Vagina (tissue), 2 donors: ENCODE measurements at regions not wholly inside any gene's neighbourhood (a gene's known extent, or its start where the extent isn't known, plus 50 kb on each side); places are given as distances from the start of the nearest gene placed in this dataset.

Experiments
- POLR2AphosphoS5 ChIP-seq, 2 donors: sonication (generic); formaldehyde crosslinking; IDR thresholded peaks; one replicate each; pipeline ENCODE4 v1.9.0; 2017; ENCODE audit warnings: antibody characterized with exemption in 2 of 2, mild to moderate bottlenecking in 2 of 2, low read depth in 1 of 2; ENCODE audit not compliant: insufficient read depth in 1 of 2
- TF ChIP-seq, protein P1 (sequence below), 3 experiments: fragments of 450-650 bp in 2 of 3; fragments of 200-600 bp in 1 of 3; sonication (generic) in 1 of 3; IDR thresholded peaks; one replicate each; pipeline ENCODE4 v1.5.1; 2017 to 2019; ENCODE audit warnings: antibody characterized with exemption in 3 of 3, mild to moderate bottlenecking in 2 of 3, moderate library complexity in 2 of 3

- TF ChIP-seq POLR2AphosphoS5 (IDR thresholded peaks at IDR 0.05; ENCODE audit: insufficient read depth in 1 of 2, low read depth in 1 of 2): no peak
- TF ChIP-seq, protein P1, sequence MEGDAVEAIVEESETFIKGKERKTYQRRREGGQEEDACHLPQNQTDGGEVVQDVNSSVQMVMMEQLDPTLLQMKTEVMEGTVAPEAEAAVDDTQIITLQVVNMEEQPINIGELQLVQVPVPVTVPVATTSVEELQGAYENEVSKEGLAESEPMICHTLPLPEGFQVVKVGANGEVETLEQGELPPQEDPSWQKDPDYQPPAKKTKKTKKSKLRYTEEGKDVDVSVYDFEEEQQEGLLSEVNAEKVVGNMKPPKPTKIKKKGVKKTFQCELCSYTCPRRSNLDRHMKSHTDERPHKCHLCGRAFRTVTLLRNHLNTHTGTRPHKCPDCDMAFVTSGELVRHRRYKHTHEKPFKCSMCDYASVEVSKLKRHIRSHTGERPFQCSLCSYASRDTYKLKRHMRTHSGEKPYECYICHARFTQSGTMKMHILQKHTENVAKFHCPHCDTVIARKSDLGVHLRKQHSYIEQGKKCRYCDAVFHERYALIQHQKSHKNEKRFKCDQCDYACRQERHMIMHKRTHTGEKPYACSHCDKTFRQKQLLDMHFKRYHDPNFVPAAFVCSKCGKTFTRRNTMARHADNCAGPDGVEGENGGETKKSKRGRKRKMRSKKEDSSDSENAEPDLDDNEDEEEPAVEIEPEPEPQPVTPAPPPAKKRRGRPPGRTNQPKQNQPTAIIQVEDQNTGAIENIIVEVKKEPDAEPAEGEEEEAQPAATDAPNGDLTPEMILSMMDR (IDR thresholded peaks at IDR 0.05): no peak
Observed at GRCh38 chr21:33988237-33989017, 72.8 kb upstream of the ATP5PO start.
